Stimulated activated CD4-positive, alpha-beta T cell treated with anti-CD3 and anti-CD28 coated beads, TNF-alpha, amount 100 ng/mL, for 1 hour (primary cell): ENCODE measurements at regions not wholly inside any gene's neighbourhood (a gene's known extent, or its start where the extent isn't known, plus 50 kb on each side); places are given as distances from the start of the nearest gene placed in this dataset.
A peak's percentile ranks its signal among the peaks of the same experiment; 100 is the strongest.
"Not testable (repeated sequence)": the region's sequence is repeated elsewhere in the genome, so short reads cannot be mapped to it uniquely, and the experiment has no call there.

Source experiments
- DNase-seq, 3 donors: peaks; one replicate each; pipeline ENCODE4 v3.0.0-alpha.2; 2020; ENCODE audit warnings: low read depth in 3 of 3, low spot score in 1 of 3

DNA sequence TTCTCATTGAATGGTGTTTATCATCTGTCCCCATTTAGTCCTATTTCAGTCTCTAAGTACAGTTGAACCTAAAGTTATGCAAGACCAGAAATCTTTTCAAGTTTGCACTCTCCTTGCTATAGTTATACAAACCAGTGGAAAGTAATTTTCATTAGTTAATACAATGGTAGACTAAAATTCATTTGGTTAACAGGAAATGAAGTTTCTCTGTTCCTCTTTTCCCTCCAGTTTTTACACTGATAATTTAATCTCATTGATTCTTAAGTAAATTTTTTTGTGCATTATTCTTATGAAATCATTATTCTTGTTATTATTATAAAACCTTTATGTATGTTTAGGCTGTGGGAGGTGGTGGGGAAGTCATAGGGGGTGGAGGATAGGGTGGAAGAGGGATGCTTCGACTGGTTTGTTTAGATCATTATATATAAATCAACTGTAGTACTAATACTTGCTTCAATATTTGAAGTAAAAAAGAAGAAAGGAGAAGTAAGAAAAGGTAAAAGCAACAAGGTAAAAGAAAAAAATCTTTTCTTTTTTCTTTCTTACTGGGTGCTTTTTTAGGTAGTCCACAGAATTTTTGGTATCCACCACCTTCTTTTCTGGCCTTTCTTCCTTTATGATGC lies 104.1 kb downstream of the GPR85 start:
- no peak for DNase-seq

DNA sequence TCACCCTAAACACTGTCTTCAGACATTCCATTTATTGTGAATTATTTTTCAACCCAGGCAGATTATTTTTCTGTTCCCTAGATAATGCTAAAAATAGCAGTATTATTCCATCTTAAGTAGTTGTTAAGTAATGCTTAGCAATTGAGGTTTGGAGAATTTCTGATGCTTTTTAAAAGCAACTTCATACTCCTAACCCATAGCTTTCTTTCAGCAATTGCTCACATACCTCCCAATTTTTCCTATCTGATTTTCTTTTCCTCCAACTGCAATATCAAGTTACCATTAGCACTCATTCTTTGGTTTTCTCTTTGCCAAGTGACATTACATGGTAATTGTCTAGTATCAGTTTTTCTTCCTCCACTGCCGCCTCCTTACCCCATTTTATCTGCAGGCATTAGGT lies 104.7 kb downstream of the GPR85 start:
- no peak for DNase-seq

DNA sequence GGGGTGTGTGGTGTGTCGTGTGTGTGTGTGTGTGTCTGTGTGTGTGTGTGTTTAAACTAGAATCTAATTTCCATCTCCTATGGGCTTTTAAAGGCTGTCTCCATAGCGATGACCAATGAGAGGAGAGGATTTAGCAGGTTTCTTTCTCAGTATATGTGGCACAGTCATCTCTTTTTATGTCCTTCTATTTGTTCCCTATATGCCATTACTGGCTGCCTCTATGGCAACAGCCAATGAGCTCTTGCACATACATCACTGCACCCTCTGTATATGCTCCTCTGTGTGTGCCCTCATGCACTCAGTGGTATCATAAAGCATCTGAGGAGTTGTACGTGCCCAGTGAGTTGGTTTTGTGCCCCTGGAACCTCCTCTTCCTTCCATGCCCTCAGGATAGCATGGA lies 107.6 kb downstream of the GPR85 start:
- DNase-seq = not testable (repeated sequence)

DNA sequence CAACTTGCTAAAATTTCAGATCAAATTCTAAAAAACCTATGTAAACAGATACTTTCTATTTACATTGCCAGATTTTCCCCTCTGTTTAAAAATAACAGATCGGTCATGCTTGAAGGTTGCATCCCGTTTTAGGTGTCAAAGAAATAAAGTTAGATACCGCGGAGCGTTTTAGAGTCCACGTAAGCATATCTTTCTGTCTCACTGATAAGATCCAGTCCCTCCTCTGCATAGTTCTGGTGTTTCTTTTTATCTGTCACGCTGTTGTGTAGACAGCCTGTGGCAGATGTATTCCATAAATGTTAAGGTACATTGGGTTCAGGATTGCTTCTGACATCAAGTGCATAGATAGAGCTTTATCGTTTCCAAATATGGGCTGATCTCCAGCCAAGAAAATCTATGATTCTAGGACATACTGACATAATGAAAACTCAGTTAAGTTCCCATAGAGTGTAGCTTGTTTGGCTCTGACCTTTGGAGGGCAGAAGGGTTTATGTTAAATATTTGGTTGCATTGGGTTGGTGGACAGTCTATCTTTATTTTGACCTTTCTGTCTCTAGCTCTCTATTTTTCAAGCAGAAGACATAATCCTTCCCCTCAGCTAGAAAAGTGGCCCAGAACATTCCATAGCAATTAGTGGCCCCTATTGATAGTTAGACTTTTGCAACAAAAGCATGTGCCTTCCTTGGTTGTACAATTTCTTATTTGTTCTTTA lies 109.2 kb downstream of the GPR85 start:
- DNase-seq = not testable (repeated sequence)

DNA sequence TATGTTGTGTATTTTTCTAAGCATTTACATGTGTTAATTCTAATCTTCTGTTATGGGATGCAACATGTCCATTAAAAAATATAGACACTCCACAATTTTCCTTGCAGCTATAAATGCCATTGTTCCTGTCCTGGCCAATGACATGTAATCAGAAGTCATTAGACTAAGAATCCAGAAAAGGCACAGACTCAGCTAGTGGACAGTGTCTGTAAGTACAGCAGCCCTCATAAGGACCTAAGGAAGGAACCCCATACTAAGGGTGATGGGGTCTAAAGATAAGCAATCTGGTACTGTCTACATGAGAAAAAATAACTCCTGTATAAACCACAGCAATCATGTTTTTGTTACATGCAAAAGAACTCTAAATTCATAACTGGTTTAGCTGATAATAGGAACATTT lies 115.9 kb downstream of the GPR85 start:
- no peak for DNase-seq

DNA sequence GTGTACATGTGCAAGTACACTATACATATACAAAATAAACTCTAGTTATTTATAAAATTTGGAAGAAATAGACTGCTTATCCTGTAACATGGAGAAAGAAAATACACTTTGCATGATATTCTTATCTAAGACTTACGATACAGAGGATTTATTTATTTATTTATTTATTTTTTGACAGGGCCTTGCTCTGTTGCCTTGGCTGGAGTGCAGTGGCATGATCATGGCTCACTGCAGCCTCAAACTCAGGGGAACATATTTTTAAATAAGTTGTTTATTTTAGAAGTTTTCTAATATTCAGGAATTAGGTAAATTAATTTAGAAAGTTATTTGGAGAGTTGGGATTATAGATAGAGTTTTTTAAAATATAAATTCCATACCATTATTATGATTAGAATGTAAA lies 116.7 kb downstream of the GPR85 start:
- DNase-seq = no peak

DNA sequence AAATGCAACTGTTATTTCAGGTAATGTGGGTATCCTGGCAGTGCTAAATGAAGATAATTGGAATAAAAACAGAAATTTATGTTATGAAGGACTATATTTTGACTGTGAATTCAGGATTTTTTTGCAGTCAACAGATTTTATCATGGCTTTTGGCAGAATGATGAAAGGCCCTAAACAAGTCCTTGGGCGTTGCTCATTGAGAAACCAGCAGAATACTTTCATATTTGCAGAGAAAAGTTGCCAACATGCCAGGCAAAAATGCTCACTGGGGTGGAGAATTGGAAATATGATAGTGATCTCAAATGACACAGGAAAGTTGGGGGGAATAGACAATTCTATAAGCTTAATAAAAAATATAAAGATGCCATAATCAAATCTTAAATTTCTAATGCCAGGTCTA lies 121.1 kb downstream of the GPR85 start:
- DNase-seq = no peak

DNA sequence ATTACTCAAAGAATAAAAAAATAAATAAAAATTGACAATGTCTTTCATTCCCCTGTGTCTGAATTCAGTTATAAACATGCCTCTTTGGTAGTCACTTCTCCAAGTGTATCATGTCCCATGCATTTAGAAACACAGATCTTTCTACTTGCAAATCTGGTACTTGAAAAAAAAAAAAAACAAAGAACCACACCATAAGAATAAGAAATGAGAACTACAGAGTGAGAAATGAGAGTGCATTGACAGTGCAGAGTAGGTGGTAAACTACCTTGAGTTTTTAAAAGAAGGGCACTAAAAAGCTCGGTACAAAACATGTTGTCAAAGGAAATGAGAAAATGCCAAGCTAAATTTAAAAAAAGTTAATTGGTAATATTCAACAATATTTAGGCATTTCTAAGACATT lies 123.0 kb downstream of the GPR85 start:
- no peak for DNase-seq

DNA sequence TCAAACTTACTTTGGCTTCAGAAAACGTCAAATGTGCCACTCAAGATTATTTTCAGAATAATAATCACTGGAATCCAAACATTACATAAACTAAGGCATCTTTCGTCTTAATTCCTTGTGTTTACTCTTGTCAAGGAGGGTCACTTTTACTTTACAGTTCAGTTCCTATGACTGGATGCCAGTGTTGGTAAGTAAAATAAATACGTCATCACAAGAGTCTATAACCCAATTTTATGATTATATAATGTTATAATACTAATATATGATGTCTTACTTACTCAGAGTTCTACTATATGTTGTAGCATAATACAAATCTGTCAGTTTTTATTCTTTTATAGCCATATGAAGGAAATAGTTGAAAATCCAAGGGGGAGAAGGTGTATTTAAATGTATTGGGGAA lies 123.8 kb downstream of the GPR85 start:
- DNase-seq = no peak

DNA sequence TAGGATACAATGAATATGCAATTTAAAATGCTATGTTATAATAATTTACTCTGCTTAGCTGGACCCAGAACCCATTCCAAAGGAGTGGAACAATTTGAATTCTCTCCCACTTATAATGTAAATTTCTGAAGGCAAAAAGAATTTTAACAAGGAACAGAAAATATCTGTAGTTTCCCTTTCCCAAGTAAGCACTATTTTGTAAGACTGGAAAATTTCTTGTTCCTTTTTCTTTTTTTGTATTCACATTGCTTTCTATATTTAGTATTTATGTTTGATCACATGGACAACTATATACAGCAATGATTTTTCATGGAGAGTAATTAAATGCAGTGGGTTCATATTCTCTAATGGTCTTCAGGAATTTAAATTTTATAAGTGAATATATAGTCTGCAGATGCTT lies 127.4 kb downstream of the GPR85 start:
- no peak for DNase-seq

DNA sequence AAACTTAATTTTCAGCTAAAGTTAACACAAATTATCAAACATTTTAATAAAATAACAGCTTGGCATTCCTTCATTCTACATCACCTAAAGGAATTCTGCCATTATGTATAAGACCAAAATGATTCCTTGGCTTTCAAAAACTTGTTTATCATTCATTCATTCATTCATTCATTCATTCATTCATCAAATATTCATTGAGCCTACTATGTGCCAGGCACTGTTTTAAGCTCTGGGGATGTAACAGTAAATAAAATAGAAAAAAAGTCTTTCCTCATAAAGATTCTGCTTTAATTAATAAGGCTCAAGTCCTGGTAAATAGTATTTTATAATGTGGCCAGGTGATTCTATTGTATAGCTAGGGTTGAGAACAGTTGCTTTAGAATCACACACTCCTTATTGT lies 127.9 kb downstream of the GPR85 start:
- DNase-seq = no peak

DNA sequence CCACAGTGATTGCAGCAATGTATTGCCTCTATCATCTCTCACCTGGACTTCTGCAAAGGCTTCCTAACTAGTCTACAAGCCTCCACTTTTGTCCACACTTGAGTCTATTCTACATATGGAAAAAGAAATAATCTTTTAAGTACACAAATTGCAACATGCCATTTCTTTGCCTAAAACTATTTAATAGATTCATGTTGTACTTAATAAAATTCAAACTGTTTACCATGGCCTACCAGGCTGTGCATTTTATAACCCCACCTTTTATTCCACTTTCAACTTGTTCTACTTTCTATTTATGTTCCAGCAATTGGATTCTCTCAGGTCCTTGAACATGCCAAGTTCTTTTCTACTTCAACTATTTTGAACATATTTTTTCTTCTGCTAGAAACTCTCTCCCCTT lies 128.7 kb downstream of the GPR85 start:
- DNase-seq = no peak

DNA sequence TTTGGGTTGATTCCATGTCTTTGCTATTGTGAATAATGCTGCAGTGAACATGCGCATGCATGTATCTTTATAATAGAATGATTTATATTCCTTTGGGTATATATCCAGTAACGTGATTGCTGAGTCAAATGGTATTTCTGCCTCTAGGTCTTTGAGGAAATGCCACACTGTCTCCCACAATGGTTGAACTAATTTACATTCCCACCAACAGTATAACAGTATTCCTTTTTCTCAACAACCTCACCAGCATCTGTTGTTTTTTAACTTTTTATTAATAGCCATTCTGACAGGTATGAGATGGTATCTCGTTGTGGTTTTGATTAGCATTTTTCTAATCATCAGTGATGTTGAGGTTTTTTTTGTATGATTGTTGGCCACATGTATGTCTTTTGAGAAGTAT lies 133.6 kb downstream of the GPR85 start:
- DNase-seq = not testable (repeated sequence)

DNA sequence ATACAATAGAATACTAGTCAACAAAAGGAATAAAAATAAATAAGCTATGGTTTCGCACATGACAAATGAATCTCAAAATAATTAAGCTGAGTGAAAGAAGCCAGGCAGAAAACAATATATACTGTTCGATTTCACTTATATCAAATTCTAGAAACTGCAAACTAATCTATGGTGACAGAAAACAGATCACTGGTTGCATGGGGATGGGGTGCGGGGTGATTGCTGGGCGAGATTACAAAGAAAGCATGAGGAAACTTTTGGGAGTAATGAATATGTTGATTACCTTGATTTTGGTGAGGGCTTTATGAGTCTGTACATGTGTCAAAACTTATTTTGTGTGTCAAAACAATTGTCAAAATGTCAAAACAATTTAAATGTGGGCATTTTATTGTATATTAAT lies 135.6 kb downstream of the GPR85 start:
- DNase-seq = no peak

DNA sequence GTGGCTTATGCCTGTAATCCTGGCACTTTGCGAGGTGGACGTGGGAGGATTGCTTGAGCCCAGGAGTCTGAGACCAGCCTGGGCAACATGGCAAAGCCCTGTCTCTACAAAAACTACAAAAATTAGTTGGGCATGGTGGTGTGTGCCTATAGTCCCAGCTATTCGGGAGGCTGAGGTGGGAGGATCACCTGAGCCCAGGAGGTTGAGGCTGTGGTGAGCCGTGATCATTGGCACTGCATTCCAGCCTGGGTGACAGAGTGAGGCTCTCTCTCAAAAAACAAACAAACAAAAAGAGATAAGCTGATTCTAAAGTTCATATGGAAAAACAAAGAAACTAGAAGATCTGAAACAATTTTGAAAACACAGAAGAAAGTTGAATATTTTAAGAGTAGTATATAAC lies 136.9 kb downstream of the GPR85 start:
- not testable (repeated sequence) for DNase-seq

DNA sequence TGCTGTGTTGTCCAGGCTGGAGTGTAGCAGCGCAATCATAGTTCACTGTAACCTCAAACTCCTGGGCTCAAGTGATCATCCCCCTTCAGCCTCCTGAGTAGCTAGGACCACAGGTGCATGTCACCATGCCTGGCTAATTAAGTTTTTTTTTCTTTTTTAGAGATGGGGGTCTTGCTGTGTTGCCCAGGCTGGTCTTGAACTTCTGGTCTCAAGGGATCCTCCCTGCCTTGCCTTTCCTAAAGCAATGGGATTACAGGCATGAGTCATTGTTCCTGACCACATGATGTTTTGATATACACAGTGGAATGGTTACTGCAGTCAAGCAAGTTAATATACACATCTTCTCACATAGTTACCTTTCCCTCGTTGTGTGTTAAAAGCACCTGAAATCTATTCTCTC lies 140.3 kb downstream of the GPR85 start:
- no peak for DNase-seq

DNA sequence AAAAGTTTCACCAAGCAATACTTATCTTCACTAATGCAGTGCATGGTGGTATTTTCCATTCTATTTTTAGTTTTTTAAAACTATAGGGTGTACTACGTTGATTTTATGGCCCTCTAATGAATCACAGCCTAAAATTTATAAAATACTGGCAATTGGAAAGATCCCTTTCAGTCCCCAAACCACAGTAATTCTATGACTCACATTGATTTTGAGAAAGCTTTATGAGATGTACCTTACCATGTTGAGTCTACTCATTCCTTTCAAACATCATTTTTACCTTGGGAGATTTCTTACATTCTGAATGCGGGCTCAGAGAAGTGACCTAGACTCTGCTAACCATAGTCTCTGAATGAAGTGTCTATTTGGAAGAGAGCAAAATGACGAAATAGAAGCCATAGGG lies 141.6 kb downstream of the GPR85 start:
- DNase-seq = no peak

DNA sequence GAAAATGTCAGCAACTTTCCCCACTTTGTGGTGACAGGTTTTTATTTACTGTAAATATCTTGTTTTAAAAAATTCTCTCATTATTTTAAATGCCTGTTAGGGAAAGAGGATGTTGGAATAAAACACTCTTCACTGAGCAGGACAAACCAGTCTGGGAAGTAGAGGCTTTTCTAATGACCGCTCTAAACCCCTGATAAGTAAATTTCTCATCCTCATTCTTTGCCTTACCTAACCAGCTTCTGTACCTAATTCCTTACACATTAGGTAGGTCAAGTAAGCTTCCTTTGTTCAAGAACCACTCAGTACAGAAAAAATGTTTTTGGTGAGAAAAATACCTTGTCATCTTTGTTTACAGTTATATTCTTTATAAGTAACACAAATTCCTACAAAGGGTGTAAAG lies 143.6 kb downstream of the GPR85 start:
- DNase-seq = no peak

DNA sequence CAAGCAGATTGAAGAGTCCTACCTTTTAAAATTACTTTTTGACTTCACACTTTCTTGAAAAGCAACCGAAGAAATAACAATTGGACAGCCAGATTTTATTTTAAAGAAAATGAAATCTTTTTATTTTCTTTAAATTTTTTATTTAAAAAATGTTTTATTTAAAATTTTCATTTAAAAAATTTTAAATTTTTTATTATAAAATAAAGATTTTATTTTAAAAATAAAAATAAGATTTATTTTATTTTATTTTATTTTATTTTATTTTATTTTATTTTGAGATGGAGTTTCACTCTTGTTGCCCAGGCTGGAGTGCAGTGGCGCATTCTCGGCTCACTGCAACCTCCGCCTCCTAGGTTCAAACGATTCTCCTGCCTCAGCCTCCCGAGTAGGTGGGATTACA lies 144.5 kb downstream of the GPR85 start:
- not testable (repeated sequence) for DNase-seq

DNA sequence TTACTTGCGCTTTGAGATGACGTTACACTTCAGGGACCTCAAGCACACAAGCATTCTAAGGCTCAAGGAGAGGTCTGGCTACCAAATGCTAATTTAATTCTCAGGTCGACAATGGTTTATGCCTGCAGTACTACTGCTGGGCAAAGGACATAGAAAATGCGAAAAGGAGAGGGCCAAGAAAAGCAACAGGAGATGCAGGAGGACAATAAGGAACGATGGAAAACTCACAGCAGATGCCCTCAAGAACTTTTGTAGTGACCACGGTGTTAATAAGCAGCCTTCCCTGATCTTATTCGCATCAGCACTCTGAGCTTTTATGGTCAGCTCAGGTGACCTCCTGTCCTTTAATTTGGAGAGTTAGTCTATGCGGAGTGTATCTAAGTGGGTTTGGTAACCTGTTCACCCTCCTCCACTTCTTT lies 146.3 kb downstream of the GPR85 start:
- no peak for DNase-seq

DNA sequence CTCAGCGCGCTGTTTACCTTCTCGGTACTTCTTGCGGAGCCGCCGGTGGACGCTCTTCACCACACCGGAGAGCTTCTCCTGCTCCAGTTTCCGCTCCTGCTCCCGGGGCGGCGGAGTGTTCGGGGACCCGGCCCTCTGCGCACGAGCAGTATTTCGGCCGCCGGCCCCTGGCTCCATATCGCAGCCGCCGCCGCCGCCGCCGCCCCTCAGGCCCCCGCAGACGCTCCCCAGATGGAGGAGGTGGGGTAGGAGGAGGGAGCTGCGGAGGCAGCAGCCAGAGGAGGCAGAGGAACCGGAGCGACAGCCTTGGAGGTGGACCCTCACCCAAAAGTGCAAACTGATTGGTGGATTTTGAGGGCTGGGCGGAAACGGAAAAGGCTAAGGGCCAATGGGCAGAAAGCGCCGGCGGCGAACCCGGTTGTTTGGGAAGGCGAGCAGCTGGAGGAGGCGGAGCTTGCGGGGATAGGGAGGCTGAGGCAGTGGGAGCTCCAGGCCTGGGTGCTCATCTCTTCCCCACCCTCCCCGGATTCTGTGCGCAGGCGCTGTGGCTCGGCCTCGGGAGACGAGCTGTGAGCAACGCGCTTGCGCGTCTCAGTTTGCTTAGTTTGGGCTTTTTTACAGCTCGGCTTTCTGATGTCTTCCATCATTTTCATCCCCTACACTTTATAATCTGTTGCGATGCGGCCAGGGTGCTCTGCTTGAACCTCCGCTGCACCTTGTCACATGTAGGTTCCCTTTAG lies 146.9 kb downstream of the GPR85 start:
- DNase-seq = peak; percentile 97 to 98 (median 98)

DNA sequence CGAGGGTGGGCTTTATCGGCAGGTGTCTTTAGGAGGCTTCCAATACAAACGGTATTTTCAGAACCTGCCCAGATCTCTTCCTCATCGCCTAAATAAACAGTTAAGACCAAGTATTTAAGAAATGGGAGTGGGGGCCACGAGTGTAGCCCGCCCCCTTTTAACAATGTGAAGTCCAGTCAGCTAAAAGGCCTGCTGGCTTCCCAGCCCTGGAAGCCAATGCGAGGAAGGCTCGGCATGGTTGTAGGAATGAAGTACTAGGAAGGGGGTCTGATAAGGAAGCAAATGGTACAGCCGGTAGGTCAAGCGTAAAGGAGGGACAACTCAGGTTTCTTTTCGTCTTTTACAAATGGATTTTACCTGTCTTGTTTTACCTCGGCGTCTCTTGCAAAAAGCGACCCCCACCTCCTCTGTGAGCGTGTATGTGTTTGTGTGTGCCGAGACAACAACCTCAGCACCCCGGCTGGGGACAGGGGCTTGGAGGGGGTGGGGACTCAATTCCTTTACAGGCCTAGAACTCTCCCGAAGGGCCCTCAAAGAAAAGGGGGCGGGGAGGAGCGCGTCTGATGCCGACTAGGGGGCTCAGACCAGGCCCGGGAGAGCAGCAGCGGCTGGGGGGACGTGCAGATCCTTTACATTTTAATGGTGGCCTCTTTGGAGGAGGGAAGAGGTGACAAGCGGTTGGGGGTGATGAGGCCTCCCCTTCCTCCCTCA lies 147.6 kb downstream of the GPR85 start:
- peak in 1 of 3 donors; percentile 2 for DNase-seq
